H1 (cell line): ENCODE measurements at regions not wholly inside any gene's neighbourhood (a gene's known extent, or its start where the extent isn't known, plus 50 kb on each side); places are given as distances from the start of the nearest gene placed in this dataset.

ENCODE experiments used
- CTCF ChIA-PET: fragments of 300-600 bp; sonication (Branson Sonifier 250); formaldehyde crosslinking; loops from one replicate; lab custom pipeline; 2021; ENCODE audit not compliant: partially characterized antibody; lab: Charles Lee
- POLR2A ChIA-PET: fragments of 300-600 bp; sonication (Branson Sonifier 250); formaldehyde crosslinking; loops from one replicate; lab custom pipeline; 2021; ENCODE audit warnings: inconsistent platforms; ENCODE audit not compliant: partially characterized antibody; lab: Charles Lee
- DNase-seq, 2 experiments: peaks; one replicate each; pipeline versions ENCODE4 v3.0.0 to v3.0.0-alpha.2; 2010 to 2022; ENCODE audit warnings: low spot score in 2 of 2, low read depth in 1 of 2, mixed read lengths in 1 of 2
- FAIRE-seq: peaks from 2 replicates; lab custom pipeline; 2011; peaks lifted over from hg19 to GRCh38; lab: Jason Lieb, UNC
- H2AFZ ChIP-seq: 2 replicates; pipeline ENCODE4 v1.8.1; 2012; ENCODE audit warnings: low read length, inconsistent platforms
- H2AK5ac ChIP-seq: 2 replicates; pipeline ENCODE4 v1.6.1; 2013; ENCODE audit warnings: low read depth, low read length
- H2BK120ac ChIP-seq: replicated peaks from 2 replicates; pipeline ENCODE3; 2013; ENCODE audit warnings: low read depth, low read length, inconsistent platforms
- H2BK12ac ChIP-seq: 2 replicates; pipeline ENCODE4 v1.6.1; 2013; ENCODE audit warnings: low read depth, low read length
- H2BK15ac ChIP-seq: 2 replicates; pipeline ENCODE4 v1.6.1; 2013; ENCODE audit warnings: low read length
- H2BK20ac ChIP-seq: 2 replicates; pipeline ENCODE4 v1.6.1; 2013; ENCODE audit warnings: low read length
- H2BK5ac ChIP-seq: 2 replicates; pipeline ENCODE4 v1.6.1; 2013; ENCODE audit warnings: low read depth, low read length
- H3K14ac ChIP-seq: 2 replicates; pipeline ENCODE4 v1.6.1; 2013; ENCODE audit warnings: inconsistent platforms; ENCODE audit not compliant: insufficient read length
- H3K18ac ChIP-seq: 2 replicates; pipeline ENCODE4 v1.6.1; 2013; ENCODE audit warnings: low read length; ENCODE audit errors: extremely low read depth
- H3K23ac ChIP-seq: 2 replicates; pipeline ENCODE4 v1.6.1; 2013; ENCODE audit warnings: inconsistent platforms; ENCODE audit not compliant: insufficient read length
- H3K23me2 ChIP-seq: 2 replicates; pipeline ENCODE4 v1.6.1; 2013; ENCODE audit warnings: low read depth, low read length
- H3K27ac ChIP-seq: 2 replicates; pipeline ENCODE4 v1.6.1; 2011; ENCODE audit warnings: low read depth, low read length, inconsistent platforms
- H3K27me3 ChIP-seq, 4 experiments: replicated peaks in 1 of 4; 1 replicate in 1 of 4; 2 replicates in 3 of 4; pipeline versions ENCODE4 v1.6.1 to v1.8.1; 2011 to 2013; ENCODE audit warnings: low read length in 3 of 4, mild to moderate bottlenecking in 3 of 4, inconsistent platforms in 2 of 4, mixed read lengths in 2 of 4, moderate library complexity in 1 of 4; ENCODE audit not compliant: control insufficient read depth in 3 of 4, insufficient read depth in 3 of 4; ENCODE audit errors: extremely low read depth in 1 of 4
- H3K36me3 ChIP-seq, 4 experiments: 2 replicates each; pipeline versions ENCODE4 v1.6.1 to v1.8.1; 2011 to 2013; ENCODE audit warnings: mild to moderate bottlenecking in 4 of 4, low read length in 3 of 4, moderate library complexity in 2 of 4, control low read depth in 1 of 4, inconsistent platforms in 1 of 4; ENCODE audit not compliant: insufficient read depth in 4 of 4, control insufficient read depth in 2 of 4
- H3K4ac ChIP-seq: replicated peaks from 2 replicates; pipeline ENCODE3; 2013; ENCODE audit warnings: low read length, low read depth, mixed read lengths, inconsistent platforms; ENCODE audit not compliant: insufficient read length
- H3K4me1 ChIP-seq, 4 experiments: replicated peaks in 1 of 4; 1 replicate in 1 of 4; 2 replicates in 3 of 4; pipeline versions ENCODE4 v1.6.1 to v1.8.1; 2011 to 2013; ENCODE audit warnings: low read length in 3 of 4, inconsistent platforms in 2 of 4, mixed read lengths in 1 of 4; ENCODE audit not compliant: insufficient read depth in 4 of 4, control insufficient read depth in 3 of 4
- H3K4me2 ChIP-seq, 2 experiments: 2 replicates each; pipeline versions ENCODE4 v1.6.1 to v1.8.1; 2011 to 2013; ENCODE audit warnings: low read depth in 2 of 2, low read length in 2 of 2, control low read depth in 1 of 2, inconsistent platforms in 1 of 2, mild to moderate bottlenecking in 1 of 2; ENCODE audit not compliant: insufficient read depth in 1 of 2
- H3K4me3 ChIP-seq, 4 experiments: fragments of 200-600, 300-600 bp in 1 of 4; sonication (generic), shearing (Covaris generic), sonication (Bioruptor Twin) in 1 of 4; 2 replicates each; pipeline versions ENCODE4 v1.5.1 to v1.8.1; 2011 to 2016; ENCODE audit warnings: low read length in 4 of 4, low read depth in 3 of 4, control low read depth in 2 of 4, inconsistent platforms in 2 of 4, mild to moderate bottlenecking in 2 of 4, mixed read lengths in 1 of 4, moderate library complexity in 1 of 4; ENCODE audit not compliant: insufficient read depth in 2 of 4; ENCODE audit errors: extremely low read depth in 1 of 4
- H3K56ac ChIP-seq: replicated peaks from 2 replicates; pipeline ENCODE3; 2013; ENCODE audit warnings: low read depth, mild to moderate bottlenecking, mixed read lengths, low read length, inconsistent platforms; ENCODE audit not compliant: insufficient read length
- H3K79me1 ChIP-seq: 2 replicates; pipeline ENCODE4 v1.6.1; 2013; ENCODE audit warnings: low read depth, low read length, control low read depth
- H3K79me2 ChIP-seq, 2 experiments: 2 replicates each; pipeline versions ENCODE4 v1.6.1 to v1.8.1; 2012 to 2013; ENCODE audit warnings: low read length in 2 of 2, mild to moderate bottlenecking in 2 of 2, inconsistent platforms in 1 of 2; ENCODE audit not compliant: insufficient read depth in 2 of 2, control insufficient read depth in 1 of 2
- H3K9ac ChIP-seq, 4 experiments: replicated peaks in 1 of 4; 1 replicate in 1 of 4; 2 replicates in 3 of 4; pipeline versions ENCODE4 v1.6.1 to v1.8.1; 2011 to 2013; ENCODE audit warnings: low read depth in 3 of 4, low read length in 3 of 4, control low read depth in 2 of 4, mild to moderate bottlenecking in 2 of 4, moderate library complexity in 2 of 4, inconsistent platforms in 1 of 4; ENCODE audit errors: extremely low read depth in 1 of 4
- H3K9me3 ChIP-seq, 2 experiments: 2 replicates each; pipeline versions ENCODE4 v1.6.1 to v1.8.1; 2012 to 2013; ENCODE audit warnings: mild to moderate bottlenecking in 2 of 2, moderate library complexity in 2 of 2, control low read depth in 1 of 2, inconsistent platforms in 1 of 2, low read depth in 1 of 2, low read length in 1 of 2, mixed read lengths in 1 of 2; ENCODE audit not compliant: insufficient read depth in 2 of 2
- H4K20me1 ChIP-seq, 2 experiments: replicated peaks in 1 of 2; 2 replicates each; pipeline versions ENCODE3 to v1.8.1; 2011 to 2013; ENCODE audit warnings: inconsistent platforms in 2 of 2, low read length in 2 of 2, mild to moderate bottlenecking in 1 of 2; ENCODE audit not compliant: insufficient read depth in 2 of 2, control insufficient read depth in 1 of 2
- H4K5ac ChIP-seq: 2 replicates; pipeline ENCODE4 v1.6.1; 2013; ENCODE audit warnings: low read length, low read depth, mixed read lengths, inconsistent platforms; ENCODE audit not compliant: insufficient read length
- H4K8ac ChIP-seq: 2 replicates; pipeline ENCODE4 v1.8.0; 2013; ENCODE audit warnings: mild to moderate bottlenecking, moderate library complexity, low read length, inconsistent platforms; ENCODE audit not compliant: insufficient read depth; ENCODE audit errors: extremely low read depth
- H4K91ac ChIP-seq: replicated peaks from 2 replicates; pipeline ENCODE3; 2013; ENCODE audit warnings: low read length, mixed read lengths, inconsistent platforms; ENCODE audit not compliant: insufficient read length
- GABPA ChIP-seq: IDR thresholded peaks from 2 replicates; pipeline ENCODE4 v1.6.1; 2011; ENCODE audit warnings: mild to moderate bottlenecking, low read length, moderate library complexity, borderline replicate concordance; ENCODE audit not compliant: insufficient read depth
- GTF2F1 ChIP-seq: IDR thresholded peaks from 2 replicates; pipeline ENCODE4 v1.6.1; 2012; ENCODE audit warnings: low read depth, low read length, improper control_type of control experiment, borderline replicate concordance
- KDM5A ChIP-seq: fragments of 200-600 bp; IDR thresholded peaks from 2 replicates; pipeline ENCODE4 v1.7.1; 2012; ENCODE audit warnings: mild to moderate bottlenecking, low read length, inconsistent platforms, mixed read lengths
- MAX ChIP-seq: IDR thresholded peaks from 2 replicates; pipeline ENCODE4 v1.6.1; 2012; ENCODE audit warnings: inconsistent platforms
- RNF2 ChIP-seq: fragments of 200-900, 300-1000 bp; sonication (generic); IDR thresholded peaks from 2 replicates; pipeline ENCODE4 v1.7.1; 2016; ENCODE audit warnings: borderline replicate concordance, low read depth, mild to moderate bottlenecking, antibody characterized with exemption, low read length; ENCODE audit not compliant: poor library complexity, severe bottlenecking; ENCODE audit errors: missing control alignments
- RXRA ChIP-seq: IDR thresholded peaks from 2 replicates; pipeline ENCODE4 v1.6.1; 2011; ENCODE audit warnings: low read depth, mild to moderate bottlenecking, low read length, moderate library complexity; ENCODE audit not compliant: insufficient read depth
- WGBS, 2 experiments: shearing (Covaris generic) in 1 of 2; methylation state at CpG; one replicate each; pipeline versions ENCODE4 v1.1.6 to v1.1.7; 2013 to 2015; ENCODE audit warnings: low lambda C conversion rate in 2 of 2, mixed read lengths in 2 of 2, inconsistent platforms in 1 of 2, low coverage in 1 of 2, missing lambda C conversion rate in 1 of 2; ENCODE audit not compliant: insufficient replicate concordance in 2 of 2, insufficient coverage in 1 of 2, insufficient read length in 1 of 2; ENCODE audit errors: extremely low coverage in 1 of 2, missing lambda C conversion rate in 1 of 2; 5-methylcytosine and 5-hydroxymethylcytosine counted together

GRCh38 chr2:147487286-147487977 lies 357.4 kb upstream of the ACVR2A start:
- Histone ChIP-seq H2BK15ac (no peak overlapping the region), H2AK5ac (no peak overlapping the region), H3K4me1 (peaks cover 0 to 14% (median 8%) of the 10 kb centered on the region in 4 experiments; a peak in 4 of 7 replicates), H3K56ac (no peak overlapping the region), H2BK20ac (0 out of 2 replicates have a peak overlapping the region, but pooled peaks have one; percentile 21), H3K79me1 (no peaks in the 10 kb centered on the region), H3K9ac (no peak overlapping the region), H3K79me2 (no peaks in the 10 kb centered on the region), H3K23ac (no peak overlapping the region), H3K23me2 (no peaks in the 10 kb centered on the region; the same call in 1 of the 2 replicates), H2BK120ac (no peak overlapping the region), H3K27ac (no peak overlapping the region), H3K4me2 (no peak overlapping the region), H2AFZ (no peak overlapping the region), H3K4ac (no peak overlapping the region), H3K14ac (no peak overlapping the region), H3K36me3 (no peaks in the 10 kb centered on the region), H2BK12ac (peak overlapping the region; percentile 61; the same call in 1 of the 2 replicates), H3K9me3 (no peaks in the 10 kb centered on the region), H3K27me3 (no peaks in the 10 kb centered on the region), H3K18ac (no peak overlapping the region), H4K8ac (no peak overlapping the region), H4K91ac (no peak overlapping the region), H4K5ac (no peak overlapping the region), H4K20me1 (no peaks in the 10 kb centered on the region), H2BK5ac (no peak overlapping the region), H3K4me3 (no peak overlapping the region)
- TF ChIP-seq RXRA = no peak
- TF ChIP-seq KDM5A = no peak
- no peak for TF ChIP-seq GTF2F1
- no peak for TF ChIP-seq RNF2
- no peak for TF ChIP-seq MAX
- no peak for TF ChIP-seq GABPA
- DNase-seq (no peak), FAIRE-seq (no peak)
- 56% methylated on average over 3 of the region's 3 CpGs; no CpG with 5 or more reads in 1 of the 2 experiments for WGBS, 2 experiments
- POLR2A ChIA-PET = no interaction called here
- CTCF ChIA-PET = interaction anchor here (1.0 to 1.7 kb wide), 4 partner anchors 11 to 440 kb away, joined by 3 to 7 read pairs (median 3); no protein-coding TSS in a partner anchor
